HG02938 (cell line): ENCODE measurements at regions not wholly inside any gene's neighbourhood (a gene's known extent, or its start where the extent isn't known, plus 50 kb on each side); places are given as distances from the start of the nearest gene placed in this dataset.

Experiments used
- ATAC-seq: cut with Tn5 transposase; IDR thresholded peaks from one replicate; pipeline ENCODE4 v1.9.1; 2021; ENCODE audit warnings: mild to moderate bottlenecking, moderate library complexity; ENCODE audit not compliant: unreplicated experiment

DNA sequence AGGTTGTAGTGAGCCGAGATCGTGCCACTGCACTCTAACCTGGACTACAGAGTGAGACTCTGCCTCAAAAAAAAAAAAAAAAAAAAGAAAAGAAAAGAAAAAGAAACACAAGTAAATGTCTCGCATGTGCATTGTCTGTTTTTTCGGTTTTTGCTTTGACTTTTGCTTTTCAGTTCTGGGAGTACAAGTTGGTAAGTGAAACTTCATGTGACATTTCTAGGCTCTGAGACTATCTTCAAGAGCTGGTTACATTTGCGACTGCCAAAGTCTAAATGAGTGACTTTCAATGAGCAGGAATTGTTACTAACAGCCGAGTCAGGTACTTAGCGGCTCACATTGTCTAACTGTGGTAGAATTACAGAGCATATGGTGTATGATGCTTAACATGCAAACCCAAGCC lies 107.0 kb upstream of the CELF2 start:
- ATAC-seq = no peak

DNA sequence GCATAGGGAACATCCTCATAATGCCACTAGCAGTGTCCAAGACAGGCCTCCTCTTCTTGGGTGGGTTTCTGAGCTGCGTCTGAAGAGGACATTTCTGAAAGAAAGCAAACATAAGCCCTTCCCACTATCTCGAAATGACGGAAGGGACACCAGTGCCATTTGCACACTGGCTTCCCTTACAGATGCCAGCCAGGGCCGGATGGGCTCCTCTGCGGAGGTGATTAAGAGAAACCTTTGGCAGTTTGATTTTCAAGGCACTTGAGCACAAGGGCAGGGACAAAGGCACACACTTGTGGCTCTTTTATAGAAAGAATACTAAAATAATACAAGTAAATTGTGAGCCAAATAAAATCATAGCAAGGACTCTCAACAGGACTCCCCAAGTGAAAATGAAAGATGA lies 106.6 kb upstream of the CELF2 start:
- ATAC-seq = no peak

DNA sequence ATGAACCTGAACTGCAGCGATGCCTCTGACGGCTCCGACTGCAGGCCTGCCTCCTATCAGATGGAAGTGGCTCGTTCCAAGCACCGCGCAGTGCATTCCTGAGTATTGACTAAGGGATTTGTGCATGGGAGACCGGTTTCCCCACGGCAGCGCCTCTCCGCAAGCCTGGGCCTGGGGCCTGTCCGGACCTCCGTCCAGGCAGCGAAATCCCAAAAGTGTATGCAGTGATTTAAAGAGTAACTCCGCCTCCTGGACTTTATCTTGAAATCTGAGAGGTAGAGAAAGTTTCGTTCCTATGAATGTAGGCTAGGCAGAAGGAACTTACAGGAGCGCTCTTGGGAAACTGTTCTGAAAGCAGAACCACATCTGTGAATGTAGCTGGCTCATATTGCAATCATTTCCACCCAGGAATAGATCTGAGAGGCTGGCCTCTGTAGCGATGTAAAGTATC lies 106.2 kb upstream of the CELF2 start:
- no peak for ATAC-seq

DNA sequence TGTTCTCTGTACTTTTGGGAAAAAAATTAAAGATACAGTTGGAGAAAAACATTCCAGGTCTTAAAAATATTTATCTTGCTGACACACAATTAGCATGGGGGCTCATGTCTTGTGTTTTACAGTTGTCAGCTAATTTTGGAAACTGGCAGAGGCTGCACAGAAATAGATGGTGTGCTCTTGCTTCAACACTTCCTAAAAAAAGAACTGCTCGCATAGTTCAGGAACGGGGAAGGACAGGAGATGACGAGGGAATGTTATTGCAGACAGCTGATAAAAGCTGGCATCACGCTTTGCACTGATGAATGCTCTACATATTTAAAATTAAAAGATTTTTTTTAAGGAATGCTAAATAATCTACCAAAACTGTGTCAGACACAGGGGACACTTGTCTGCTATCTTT lies 103.5 kb upstream of the CELF2 start:
- no peak for ATAC-seq

DNA sequence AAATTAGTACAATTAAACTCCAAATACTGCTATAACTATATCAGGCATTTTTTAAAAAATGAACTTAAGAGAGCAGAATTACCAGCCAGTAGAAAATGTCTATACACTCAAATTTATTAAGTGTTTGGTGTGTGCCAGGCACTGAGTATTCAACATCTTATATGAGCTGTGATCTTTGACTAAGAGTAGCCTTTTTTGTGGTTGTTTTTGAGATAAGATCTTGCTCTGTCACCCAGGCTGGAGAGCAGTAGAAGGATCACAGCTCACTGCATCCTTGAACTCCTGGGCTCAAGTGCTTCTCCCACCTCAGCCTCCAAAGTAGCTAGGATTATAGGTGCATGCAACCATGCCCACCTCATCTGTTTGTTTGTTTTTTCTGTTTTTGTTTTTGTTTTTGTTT lies 102.5 kb upstream of the CELF2 start:
- no peak for ATAC-seq

DNA sequence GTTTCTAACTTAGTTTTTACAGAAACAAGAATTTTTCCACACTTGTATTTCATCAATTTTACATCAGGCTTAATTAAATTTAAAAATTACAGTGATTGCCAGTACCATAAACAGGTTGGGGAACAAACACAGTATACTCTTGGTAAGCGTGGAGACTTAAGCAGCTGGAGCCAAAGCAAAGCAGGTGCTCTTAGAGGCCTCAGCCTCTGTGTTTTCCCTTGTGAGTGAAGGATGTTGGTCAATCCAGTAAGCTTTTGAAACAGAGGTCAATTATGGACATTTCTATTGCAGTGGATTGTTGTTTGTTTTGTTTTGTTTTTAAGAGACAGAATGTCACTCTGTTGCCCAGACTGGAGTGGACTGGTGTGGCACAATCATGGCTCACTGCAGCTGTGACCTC lies 100.6 kb upstream of the CELF2 start:
- no peak for ATAC-seq

DNA sequence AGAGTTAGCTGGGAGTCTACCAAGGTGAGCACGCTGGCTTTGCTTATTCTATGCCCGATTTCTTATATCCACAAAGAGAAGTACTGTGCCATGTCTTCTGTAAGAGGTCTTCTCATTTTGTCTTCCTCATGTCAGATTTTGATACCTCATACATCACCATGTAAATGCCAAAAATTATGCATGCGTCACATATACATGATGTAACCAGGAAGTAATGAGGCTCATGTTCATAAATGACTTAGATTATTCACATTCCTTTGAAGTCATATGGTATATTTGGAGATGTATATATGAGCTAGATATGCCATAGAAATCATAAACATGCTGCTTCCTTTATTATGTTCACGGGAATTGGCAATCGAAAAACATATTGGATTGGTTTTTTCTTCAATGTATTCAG lies 97.7 kb upstream of the CELF2 start:
- ATAC-seq = no peak

DNA sequence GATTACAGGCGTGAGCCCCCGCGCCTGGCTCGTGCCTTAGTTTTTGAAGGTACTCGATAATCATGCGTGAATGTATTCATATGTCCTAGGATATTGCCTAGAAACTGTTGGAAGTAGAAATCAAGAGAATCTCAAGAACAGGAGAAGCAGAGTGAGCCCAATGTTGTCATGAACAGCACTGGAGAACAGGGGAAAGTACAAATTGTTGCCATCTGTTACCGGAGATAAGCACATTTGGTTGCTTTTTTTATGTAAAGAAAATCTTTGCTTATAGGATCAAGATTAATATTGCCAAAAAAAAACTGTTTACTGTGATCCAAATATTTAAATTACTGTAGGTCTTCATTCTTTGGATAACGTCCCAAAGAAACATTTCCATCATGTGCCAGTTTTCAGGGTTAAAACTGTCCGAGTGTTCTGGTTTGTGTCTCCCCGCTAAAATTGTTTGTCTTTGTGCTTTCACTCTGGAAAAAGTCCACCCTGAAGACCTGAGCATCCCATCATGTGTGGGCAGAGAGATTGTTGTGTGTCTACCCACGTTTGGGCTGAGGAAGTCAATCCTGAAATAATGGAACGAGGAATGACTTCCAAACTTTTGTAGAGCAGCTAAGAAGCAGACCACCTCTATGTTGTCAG lies 95.7 kb upstream of the CELF2 start:
- no peak for ATAC-seq

DNA sequence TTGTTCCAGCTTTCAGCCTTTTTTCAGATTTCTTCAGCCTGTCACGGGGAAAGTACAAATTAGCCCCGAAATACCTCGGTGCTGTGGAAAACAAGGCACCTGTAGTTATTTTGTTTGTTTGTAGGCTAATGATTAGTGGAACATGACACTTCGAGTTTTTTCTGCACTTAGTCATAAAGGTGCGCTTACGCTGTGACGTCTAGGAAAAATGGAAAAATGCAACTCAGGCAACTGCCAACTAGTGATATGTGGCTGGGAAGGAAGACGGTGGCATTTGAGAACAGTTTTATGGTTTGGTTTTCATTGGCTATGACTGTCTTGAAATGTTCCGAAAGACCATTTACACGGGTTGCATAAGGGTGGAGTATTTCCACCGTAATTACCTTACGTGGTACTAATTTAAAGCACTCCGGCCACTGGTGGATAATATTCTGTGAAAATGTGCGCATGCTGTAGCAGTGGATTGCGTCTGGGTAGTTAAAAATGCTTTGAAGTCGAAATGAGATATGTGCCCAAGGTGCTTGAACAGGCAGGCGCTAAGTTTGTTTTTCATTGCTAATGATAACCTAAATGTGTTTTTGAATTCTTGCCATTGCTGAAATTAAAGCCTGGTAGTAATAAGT lies 94.5 kb upstream of the CELF2 start:
- no peak for ATAC-seq

DNA sequence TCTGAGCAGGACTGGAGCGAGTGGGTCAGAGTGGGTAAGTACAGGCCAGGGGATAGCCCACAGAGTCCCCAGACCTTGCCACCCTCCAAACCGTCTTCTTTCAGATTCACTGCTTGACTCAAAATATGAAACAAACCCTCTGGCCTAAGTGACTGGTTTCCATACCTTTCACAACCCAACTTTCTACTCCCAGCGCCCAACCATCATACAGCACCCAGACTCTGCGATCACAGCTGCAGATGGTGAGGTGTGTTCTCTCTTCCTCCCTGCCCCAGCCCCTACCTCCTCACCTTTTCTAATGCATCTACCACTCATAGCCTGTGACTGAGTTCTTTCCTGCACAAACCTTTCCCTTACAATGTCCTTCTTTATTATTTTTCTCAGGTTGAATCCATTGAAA lies 92.0 kb upstream of the CELF2 start:
- no peak for ATAC-seq

DNA sequence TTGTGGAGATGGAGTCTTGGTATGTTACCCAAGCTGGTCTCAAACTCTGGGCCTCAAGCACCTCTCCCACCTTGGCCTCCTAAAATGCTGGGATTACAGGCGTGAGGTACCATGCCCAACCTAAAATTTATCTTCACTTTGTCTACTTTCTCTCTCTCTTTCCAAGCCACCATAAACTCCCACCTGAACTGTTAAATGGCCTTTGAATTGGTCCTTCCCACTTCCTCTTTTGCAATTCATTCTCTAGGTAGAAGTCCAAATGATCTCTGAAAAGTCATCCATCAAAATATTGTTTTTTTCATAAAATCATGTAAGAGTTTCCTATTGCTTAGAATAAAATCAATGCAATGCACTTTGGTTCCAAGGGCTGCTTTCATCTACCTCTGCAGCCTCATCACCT lies 90.1 kb upstream of the CELF2 start:
- ATAC-seq = no peak

DNA sequence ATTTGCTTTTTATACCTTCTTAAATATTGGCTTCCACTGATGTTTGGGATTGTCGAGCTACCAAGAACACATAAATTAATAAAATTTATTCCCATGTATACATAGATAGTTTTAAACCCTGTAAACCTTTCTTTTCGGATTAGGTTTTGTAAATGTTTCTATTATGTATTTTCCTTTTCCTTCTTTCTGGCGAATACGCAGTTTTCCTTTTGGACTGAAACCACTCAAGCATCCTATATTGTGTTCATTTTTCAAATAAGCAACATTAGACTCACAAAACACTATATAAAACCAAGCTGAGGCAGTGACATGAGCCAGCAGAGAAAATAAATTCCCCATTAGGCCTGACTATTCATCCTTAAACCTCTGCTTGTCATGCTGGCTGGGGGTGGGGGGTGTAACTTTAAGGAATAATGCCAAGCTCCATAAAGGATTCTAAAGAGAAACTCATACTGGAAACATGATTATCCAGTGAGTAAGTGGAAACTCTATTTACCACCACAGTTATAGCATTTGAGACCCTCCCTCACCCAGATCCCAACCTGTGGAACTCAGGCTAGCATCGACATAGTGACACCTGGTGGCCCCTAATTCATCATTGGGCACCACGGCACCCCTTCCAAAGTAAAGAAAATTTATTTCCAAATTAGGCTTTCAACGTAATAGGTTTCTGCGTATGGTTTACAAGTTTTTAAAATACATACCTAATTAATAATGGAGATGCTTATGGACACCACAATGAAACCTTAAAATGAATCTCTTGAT lies 86.5 kb upstream of the CELF2 start:
- ATAC-seq = no peak

DNA sequence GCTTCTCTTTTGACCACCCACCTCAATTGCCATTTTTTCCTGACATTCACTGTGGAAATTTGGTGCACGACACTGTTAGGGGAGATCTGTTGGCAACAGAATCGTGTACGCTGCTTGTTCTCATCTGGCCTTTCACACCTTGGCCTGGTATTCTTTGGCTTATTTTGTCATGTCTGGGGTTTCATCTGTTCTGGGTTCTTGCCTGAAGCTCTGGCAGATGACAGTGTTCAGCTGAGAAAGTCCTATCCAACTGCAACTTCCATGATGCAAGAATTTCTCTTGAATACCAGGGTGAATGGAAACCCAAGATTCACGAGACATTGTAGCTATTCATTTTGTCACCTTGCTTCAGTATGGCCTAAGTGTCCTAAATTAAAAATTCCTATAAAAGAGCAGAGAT lies 82.6 kb upstream of the CELF2 start:
- no peak for ATAC-seq

DNA sequence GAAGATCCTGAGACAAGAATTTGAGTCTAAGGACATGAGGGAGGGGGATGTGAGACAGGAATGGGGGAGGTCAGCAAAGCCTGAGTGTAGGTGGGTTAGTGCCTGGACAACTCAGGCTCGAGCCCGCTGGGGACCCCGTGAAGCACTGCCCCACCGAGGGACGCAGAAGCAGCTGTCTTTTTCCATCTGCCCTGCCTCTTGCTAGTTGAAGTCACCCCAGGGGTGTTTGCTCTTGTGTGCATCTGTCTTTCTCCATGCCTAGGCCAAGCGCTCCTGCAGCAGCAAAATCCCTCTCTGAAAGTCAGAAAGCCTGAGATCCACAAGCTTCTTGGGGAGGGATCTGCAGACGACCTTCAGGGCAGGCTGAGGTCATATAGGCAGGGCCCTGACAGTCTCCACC lies 79.0 kb upstream of the CELF2 start:
- ATAC-seq = no peak

DNA sequence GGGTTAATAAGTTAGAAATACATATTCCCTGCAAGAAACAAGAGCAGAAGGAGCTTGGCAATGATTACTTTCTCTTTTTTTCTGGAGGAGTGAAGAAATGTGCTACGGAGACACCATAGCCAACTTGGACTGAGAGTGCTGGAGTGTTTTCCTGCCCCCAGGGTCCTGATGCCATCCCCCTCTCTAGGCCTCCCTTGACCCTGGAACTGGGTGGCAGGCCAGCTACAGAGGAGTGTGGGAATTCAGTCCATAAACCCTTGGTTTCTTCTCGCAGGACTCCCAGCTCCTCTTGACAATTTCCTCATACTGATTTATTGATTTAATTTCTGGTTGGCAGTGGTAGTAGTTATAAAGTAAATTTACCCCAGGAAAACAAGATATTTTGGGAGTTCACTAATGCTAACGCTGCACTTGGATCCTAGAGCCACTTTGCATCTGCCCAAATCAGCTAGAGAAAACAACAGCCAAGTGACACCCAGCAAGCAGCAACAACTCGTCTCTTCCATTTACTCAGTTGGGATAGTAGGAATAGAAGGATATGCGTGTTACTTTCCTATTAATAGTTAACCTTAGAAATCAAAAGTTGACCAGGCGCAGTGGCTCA lies 76.4 kb upstream of the CELF2 start:
- ATAC-seq = no peak

DNA sequence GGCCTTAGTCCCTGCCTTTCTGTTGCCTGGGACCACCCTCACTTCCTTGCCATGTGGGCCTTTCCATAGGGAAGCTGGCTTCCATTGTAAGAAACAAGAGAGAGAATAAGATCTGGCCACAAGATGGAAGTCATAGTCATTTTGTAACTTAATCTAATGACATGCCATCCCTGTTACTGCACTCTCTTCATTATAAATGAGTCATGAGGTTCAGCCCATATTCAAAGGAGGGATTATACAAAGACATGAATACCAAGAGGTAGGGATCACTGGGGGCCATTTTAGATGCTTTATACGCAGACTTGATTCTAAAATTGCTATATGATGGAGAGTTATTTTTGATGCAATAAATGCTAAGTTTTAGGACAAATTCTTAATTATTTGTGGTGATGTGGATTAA lies 75.2 kb upstream of the CELF2 start:
- ATAC-seq = no peak

DNA sequence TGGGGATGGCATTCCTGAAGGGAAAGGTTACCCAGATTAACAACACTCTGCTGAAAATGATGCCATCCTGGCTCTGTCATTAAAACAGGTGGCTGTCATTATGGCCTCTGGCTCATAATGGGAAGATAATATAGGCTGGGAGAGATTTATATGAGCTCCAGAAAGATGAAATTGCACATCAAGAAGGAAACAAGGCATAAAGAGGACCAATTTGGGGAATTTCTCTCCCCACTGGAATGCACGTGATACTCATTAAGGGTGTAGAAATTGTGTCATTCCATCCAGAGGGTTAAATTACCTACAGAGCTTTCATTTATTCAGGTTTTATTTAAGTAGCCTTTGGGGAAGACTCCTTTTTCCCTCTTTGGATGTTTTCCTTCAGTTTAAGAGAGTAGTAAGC lies 71.6 kb upstream of the CELF2 start:
- ATAC-seq = no peak

DNA sequence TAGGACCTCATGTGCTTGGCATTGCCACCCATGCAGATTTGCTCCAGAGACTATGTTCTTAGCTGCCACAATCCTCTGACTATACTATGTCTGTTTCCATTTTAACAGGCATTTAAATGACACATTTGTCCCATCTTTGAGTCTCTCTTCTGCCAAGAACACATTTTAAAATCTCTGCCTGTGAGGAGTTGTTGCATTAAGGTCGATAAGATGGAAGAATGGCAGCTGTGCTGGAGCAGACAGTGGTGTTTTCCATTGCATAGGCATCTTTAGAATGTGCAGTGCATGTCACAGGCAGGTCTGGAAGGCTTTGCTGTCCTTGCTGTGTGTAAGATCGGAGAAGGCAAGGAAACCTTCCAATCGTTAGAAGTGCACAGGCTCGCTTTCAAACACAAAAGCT lies 70.9 kb upstream of the CELF2 start:
- ATAC-seq = no peak

DNA sequence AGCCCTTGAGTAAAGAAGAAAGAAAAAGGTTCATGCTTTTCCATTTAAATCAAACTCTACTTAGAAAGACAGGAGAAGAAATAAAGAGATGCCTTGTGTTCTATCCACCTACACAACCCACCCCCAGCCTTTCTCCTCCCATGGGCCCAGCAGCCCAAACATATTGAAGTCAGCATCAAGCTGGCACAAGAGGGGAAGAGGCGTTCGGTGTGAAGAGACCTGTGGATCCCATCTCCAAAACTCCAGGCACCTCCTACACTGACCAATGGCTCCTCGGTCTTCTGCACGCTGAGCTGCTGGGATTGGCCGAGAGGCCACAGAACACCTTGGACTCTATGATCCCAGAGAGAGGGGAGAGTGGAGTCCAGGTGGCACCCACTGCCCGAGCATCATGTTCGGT lies 66.0 kb upstream of the CELF2 start:
- no peak for ATAC-seq

DNA sequence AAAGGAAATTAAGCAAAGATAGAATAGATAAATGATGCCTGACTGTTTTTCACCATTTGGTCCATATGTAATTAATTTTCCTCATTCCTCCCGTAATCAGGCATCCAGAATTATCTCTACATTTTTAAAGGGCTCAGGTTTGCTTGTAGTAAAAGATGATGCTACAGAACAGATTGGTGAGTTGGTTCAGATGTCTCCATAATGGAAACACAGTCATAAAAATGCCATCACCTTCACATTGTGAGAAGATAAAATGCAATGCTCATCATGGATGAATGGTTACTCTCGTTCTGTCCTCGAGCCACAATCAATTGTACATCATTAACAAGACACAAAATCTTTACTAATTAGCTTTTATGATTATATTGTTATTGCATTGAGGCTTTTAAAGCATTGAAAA lies 64.9 kb upstream of the CELF2 start:
- ATAC-seq = no peak

DNA sequence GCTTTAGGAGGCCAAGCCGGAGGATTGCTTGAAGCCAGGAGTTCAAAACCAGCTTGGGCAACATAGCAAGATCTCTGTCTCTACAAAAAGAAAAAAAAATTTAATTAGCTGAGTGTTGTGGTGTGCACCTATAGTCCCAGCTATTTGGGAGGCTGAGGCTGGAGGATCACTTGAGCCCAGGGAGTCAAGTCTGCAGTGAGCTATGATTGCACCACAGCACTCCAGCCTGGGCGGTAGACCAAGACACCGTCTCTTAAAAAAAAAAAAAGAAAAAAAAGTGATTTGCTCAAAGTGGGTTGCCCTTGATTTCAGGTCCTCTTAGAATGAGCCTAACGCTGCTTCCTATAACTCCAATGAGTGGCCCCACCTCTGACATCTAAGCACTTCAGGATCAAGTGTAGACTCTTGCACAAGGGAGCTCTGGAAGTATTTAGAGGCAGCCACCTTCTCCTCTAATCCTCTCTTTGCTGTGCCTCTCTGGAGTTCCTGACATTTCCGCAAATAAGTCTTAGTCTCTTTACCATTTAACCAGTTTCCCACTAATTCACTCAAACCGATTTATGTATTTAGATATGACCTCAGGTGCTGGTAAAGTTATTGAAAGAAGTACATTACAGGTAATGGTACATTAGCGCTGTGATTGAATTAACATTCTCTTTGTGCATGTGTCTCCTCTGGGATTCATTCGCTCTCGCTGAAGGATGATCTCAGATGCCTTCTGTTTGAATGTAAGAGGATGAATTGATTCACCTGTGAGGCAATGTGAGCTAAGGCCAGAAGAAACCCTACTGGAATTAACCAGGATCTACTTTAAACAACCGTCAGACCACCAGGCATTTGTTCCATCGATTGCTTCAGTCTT lies 60.8 kb upstream of the CELF2 start:
- no peak for ATAC-seq
